ENCODE measurements at regions not wholly inside any gene's neighbourhood (a gene's known extent, or its start where the extent isn't known, plus 50 kb on each side); places are given as distances from the start of the nearest gene placed in this dataset.

DNA sequence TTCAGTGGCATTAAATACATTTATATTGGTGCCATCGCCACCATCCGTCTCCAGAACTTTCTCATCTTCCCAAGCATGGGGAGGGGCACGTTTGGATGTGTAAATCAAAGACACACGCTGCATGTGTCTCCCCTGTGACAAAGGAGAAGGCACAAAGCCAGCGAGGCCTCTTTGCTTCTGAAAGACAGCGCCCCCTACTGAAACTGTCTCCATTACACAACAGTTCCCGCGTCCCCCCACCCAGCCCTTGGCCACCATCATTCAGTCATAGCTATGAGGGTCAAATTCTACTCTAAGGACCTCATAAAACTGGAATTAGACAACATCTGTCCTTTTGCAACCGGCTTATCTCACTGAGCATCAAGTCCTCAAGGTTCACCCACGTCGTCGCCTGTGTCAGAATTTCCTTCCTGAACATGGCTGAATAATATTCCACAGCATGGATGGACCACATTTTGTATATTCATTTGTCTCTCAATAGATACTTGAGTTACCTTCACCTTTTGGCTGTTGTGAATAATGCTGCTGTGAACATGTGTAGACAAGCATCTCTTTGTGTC is 64.8 kb downstream of the IGF2 start (continued):
- peak; percentile 19 for TF ChIP-seq MEIS2 (IDR thresholded peaks at IDR 0.05; ENCODE audit: partially characterized antibody)
- TF ChIP-seq, protein P1, sequence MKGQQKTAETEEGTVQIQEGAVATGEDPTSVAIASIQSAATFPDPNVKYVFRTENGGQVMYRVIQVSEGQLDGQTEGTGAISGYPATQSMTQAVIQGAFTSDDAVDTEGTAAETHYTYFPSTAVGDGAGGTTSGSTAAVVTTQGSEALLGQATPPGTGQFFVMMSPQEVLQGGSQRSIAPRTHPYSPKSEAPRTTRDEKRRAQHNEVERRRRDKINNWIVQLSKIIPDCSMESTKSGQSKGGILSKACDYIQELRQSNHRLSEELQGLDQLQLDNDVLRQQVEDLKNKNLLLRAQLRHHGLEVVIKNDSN (CRISPR knock-in tag; IDR thresholded peaks at IDR 0.05): no peak

DNA sequence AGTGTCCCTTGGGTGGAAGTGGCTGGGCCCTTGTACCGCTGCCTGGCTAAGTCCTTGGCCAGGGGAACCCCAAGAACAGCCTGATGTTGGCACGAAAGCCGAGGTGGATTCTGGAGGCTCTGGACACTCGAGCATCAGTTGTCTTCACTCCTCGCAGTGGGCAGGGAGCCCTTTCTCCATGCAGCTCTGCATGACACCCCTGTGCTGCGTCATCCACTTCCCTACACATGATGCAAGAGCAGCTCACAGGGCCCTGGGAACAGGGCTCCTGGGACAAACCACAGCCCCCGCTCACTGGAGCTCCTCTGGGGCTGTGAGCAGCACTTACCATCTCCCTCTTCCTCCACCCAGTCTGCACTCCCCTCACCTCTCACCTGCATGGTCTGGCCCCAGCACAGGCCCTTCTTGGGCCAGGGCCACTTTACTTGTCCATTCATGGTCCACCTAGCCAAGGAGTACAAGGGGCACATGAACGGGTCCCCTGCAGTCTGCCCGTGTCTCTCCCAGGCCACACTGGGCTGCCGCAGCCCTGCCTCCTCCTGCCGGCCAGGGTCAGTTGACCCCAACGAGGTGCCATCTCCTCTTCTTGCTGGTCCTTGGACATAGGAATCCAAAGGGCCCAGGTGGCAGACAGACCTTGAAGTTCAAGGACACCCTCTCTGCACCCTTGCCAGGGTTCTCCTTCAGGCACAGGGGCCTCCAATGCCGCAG is 66.5 kb downstream of the IGF2 start:
- Histone ChIP-seq H3K9me3 (replicated peaks; ENCODE audit: control insufficient read depth, insufficient read depth, low read depth, low read length) (no peaks in the 10 kb centered on the region), H3K79me2 (ENCODE audit: control insufficient read depth, insufficient read depth, low read length) (no peaks in the 10 kb centered on the region), H3K9me1 (ENCODE audit: control insufficient read depth, insufficient read depth, low read length) (no peaks in the 10 kb centered on the region), H3K4me1 (replicated peaks in 1 of 2; ENCODE audit: control insufficient read depth in 2 of 2, insufficient read depth in 2 of 2, low read length in 2 of 2) (no peaks in the 10 kb centered on the region), H3K9ac (ENCODE audit: insufficient read depth in 1 of 2, low read depth in 2 of 2, low read length in 2 of 2) (no peak overlapping the region), H3K27ac (ENCODE audit: extremely low read depth, low read depth, low read length) (no peak overlapping the region), H4K20me1 (replicated peaks; ENCODE audit: control insufficient read depth, insufficient read depth, low read length) (peaks cover 3% of the 10 kb centered on the region; the same call in 1 of the 2 replicates), H3K4me2 (ENCODE audit: insufficient read depth, low read length) (no peak overlapping the region), H3K36me3 (ENCODE audit: control insufficient read depth, insufficient read depth, low read length) (no peaks in the 10 kb centered on the region), H3K27me3 (ENCODE audit: control insufficient read depth in 2 of 2, insufficient read depth in 2 of 2, low read length in 2 of 2) (peaks cover 6 to 67% of the 10 kb centered on the region in 2 experiments; a peak in 4 of 5 replicates), H3K4me3 (no peak overlapping the region), H2AFZ (ENCODE audit: low read depth, low read length) (no peak overlapping the region)
- ATAC-seq (peak; percentile 69), FAIRE-seq (no peak), DNase-seq (ENCODE audit: extremely low read depth in 1 of 4, low spot score in 3 of 4) (peak in 1 of 4 experiments; percentile 12)
- ChIA-PET POLR2A (interaction anchor here (0.5 kb wide), 1 partner anchor 19 kb away, joined by 3 read pairs; no protein-coding TSS in a partner anchor), CTCF (ENCODE audit: low intra/inter-chr PET ratio) (no interaction called here)
- WGBS (ENCODE audit: insufficient coverage, low coverage, missing lambda C conversion rate): 5% methylated on average over 13 of the region's 13 CpGs
- intact Hi-C loops (cut with micrococcal nuclease): no loop called here
- in situ Hi-C loops (cut with MboI): no loop called here
- BruUV-seq (replicated peaks): no TSS peak
- TF ChIP-seq TAF7 (tag; IDR thresholded peaks at IDR 0.05): no peak
- no peak for TF ChIP-seq CREBBP (IDR thresholded peaks at IDR 0.05; ENCODE audit: low read depth, low read length)
- TF ChIP-seq, protein P2, sequence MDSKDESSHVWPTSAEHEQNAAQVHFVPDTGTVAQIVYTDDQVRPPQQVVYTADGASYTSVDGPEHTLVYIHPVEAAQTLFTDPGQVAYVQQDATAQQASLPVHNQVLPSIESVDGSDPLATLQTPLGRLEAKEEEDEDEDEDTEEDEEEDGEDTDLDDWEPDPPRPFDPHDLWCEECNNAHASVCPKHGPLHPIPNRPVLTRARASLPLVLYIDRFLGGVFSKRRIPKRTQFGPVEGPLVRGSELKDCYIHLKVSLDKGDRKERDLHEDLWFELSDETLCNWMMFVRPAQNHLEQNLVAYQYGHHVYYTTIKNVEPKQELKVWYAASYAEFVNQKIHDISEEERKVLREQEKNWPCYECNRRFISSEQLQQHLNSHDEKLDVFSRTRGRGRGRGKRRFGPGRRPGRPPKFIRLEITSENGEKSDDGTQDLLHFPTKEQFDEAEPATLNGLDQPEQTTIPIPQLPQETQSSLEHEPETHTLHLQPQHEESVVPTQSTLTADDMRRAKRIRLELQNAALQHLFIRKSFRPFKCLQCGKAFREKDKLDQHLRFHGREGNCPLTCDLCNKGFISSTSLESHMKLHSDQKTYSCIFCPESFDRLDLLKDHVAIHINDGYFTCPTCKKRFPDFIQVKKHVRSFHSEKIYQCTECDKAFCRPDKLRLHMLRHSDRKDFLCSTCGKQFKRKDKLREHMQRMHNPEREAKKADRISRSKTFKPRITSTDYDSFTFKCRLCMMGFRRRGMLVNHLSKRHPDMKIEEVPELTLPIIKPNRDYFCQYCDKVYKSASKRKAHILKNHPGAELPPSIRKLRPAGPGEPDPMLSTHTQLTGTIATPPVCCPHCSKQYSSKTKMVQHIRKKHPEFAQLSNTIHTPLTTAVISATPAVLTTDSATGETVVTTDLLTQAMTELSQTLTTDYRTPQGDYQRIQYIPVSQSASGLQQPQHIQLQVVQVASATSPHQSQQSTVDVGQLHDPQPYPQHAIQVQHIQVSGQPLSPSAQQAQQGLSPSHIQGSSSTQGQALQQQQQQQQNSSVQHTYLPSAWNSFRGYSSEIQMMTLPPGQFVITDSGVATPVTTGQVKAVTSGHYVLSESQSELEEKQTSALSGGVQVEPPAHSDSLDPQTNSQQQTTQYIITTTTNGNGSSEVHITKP (IDR thresholded peaks at IDR 0.05; ENCODE audit: partially characterized antibody): peak; percentile 81
- peak; percentile 41; the same call in 1 of the 2 replicates for TF ChIP-seq CEBPG (CRISPR knock-in tag; IDR thresholded peaks at IDR 0.05)
- TF ChIP-seq CEBPG (tag; conservative IDR thresholded peaks at IDR 0.05 in 1 of 2, IDR thresholded peaks at IDR 0.05 in 1 of 2): peak in 1 of 2 experiments; percentile 68; a peak in 2 of 4 replicates
- TF ChIP-seq, protein P3, sequence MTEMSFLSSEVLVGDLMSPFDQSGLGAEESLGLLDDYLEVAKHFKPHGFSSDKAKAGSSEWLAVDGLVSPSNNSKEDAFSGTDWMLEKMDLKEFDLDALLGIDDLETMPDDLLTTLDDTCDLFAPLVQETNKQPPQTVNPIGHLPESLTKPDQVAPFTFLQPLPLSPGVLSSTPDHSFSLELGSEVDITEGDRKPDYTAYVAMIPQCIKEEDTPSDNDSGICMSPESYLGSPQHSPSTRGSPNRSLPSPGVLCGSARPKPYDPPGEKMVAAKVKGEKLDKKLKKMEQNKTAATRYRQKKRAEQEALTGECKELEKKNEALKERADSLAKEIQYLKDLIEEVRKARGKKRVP (CRISPR knock-in tag; IDR thresholded peaks at IDR 0.05): 0 out of 2 replicates have a peak, but pooled peaks have one; percentile 39
- TF ChIP-seq, protein P4, sequence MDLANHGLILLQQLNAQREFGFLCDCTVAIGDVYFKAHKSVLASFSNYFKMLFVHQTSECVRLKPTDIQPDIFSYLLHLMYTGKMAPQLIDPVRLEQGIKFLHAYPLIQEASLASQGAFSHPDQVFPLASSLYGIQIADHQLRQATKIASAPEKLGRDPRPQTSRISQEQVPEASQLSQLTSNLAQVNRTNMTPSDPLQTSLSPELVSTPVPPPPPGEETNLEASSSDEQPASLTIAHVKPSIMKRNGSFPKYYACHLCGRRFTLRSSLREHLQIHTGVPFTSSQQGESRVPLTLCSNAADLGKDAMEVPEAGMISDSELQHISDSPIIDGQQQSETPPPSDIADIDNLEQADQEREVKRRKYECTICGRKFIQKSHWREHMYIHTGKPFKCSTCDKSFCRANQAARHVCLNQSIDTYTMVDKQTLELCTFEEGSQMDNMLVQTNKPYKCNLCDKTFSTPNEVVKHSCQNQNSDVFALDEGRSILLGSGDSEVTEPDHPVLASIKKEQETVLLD (IDR thresholded peaks at IDR 0.05): no peak
- peak; percentile 55; the same call in 1 of the 2 replicates for TF ChIP-seq ZNF589 (CRISPR knock-in tag; IDR thresholded peaks at IDR 0.05; ENCODE audit: low read depth)
- peak; percentile 47; the same call in 1 of the 2 replicates for TF ChIP-seq L3MBTL2 (IDR thresholded peaks at IDR 0.05)
- no peak for TF ChIP-seq POLR2AphosphoS2 (IDR thresholded peaks at IDR 0.05; ENCODE audit: low read length)
- no peak for TF ChIP-seq BCL6 (CRISPR knock-in tag; IDR thresholded peaks at IDR 0.05)

All from K562 (cell line).